Panc1 (cell line): ENCODE measurements at regions not wholly inside any gene's neighbourhood (a gene's known extent, or its start where the extent isn't known, plus 50 kb on each side); places are given as distances from the start of the nearest gene placed in this dataset.

ENCODE experiments used
- ATAC-seq: fragments of 200-7000 bp; cut with Tn5 transposase; 2 replicates; pipeline ENCODE4 v1.9.1; 2020; ENCODE audit warnings: mild to moderate bottlenecking, moderate library complexity
- BruUV-seq: library from RNA; stranded (reverse); fragments of 400-500 nt; replicated peaks from 2 replicates; lab custom pipeline; 2021; lab: Mats Ljungman, UMichigan
- CTCF ChIA-PET: fragments of 300-600 bp; sonication (Branson Sonifier 250); formaldehyde crosslinking; loops from one replicate; lab custom pipeline; 2022; ENCODE audit warnings: antibody characterized with exemption; lab: Charles Lee
- POLR2A ChIA-PET: fragments of 300-600 bp; sonication (Branson Sonifier 250); formaldehyde crosslinking; loops from one replicate; lab custom pipeline; 2022; ENCODE audit warnings: antibody characterized with exemption; lab: Charles Lee
- DNase-seq: peaks from one replicate; pipeline ENCODE4 v3.0.0-alpha.2; 2010; ENCODE audit warnings: low read depth, low spot score
- H3K27ac ChIP-seq: 2 replicates; pipeline ENCODE4 v1.5.1; 2011; ENCODE audit warnings: mild to moderate bottlenecking, low read length, inconsistent platforms
- H3K27me3 ChIP-seq: fragments of 200-500 bp; sonication (Bioruptor generic); 2 replicates; pipeline ENCODE4 v1.6.0; 2014; ENCODE audit warnings: low read length, inconsistent platforms; ENCODE audit not compliant: control insufficient read depth, insufficient read depth
- H3K36me3 ChIP-seq: fragments of 200-500 bp; sonication (Bioruptor generic); 2 replicates; pipeline ENCODE4 v1.5.1; 2014; ENCODE audit warnings: inconsistent platforms, mild to moderate bottlenecking, low read length, moderate library complexity; ENCODE audit not compliant: control insufficient read depth, insufficient read depth
- H3K4me1 ChIP-seq: 2 replicates; pipeline ENCODE4 v1.5.1; 2011; ENCODE audit warnings: inconsistent platforms, mild to moderate bottlenecking, low read length, moderate library complexity; ENCODE audit not compliant: control insufficient read depth, insufficient read depth
- H3K4me3 ChIP-seq, 2 experiments: 2 replicates each; pipeline ENCODE4 v1.5.1; 2011 to 2012; ENCODE audit warnings: low read depth in 2 of 2, low read length in 2 of 2, mild to moderate bottlenecking in 2 of 2, inconsistent platforms in 1 of 2, moderate library complexity in 1 of 2
- H3K9me3 ChIP-seq: fragments of 200-500 bp; sonication (Bioruptor generic); 2 replicates; pipeline ENCODE4 v1.5.1; 2014; ENCODE audit warnings: low read depth, mild to moderate bottlenecking, inconsistent platforms, low read length, moderate library complexity; ENCODE audit not compliant: control insufficient read depth, insufficient read depth
- POLR2AphosphoS5 ChIP-seq: IDR thresholded peaks from 2 replicates; pipeline ENCODE4 v1.6.1; 2012; ENCODE audit warnings: mild to moderate bottlenecking, low read depth, low read length, moderate library complexity
- REST ChIP-seq, 2 experiments: IDR thresholded peaks; 2 replicates each; pipeline ENCODE4 v1.6.1; 2011 to 2012; ENCODE audit warnings: low read depth in 2 of 2, control low read depth in 1 of 2, low read length in 1 of 2, mild to moderate bottlenecking in 1 of 2, moderate library complexity in 1 of 2; ENCODE audit not compliant: insufficient read depth in 1 of 2
- SIN3A ChIP-seq: IDR thresholded peaks from 2 replicates; pipeline ENCODE4 v1.6.1; 2012; ENCODE audit warnings: low read depth, mild to moderate bottlenecking, low read length, moderate library complexity, borderline replicate concordance; ENCODE audit not compliant: insufficient read depth
- TCF7L2 ChIP-seq: IDR thresholded peaks from 2 replicates; pipeline ENCODE4 v1.6.1; 2011; ENCODE audit warnings: mild to moderate bottlenecking, low read depth, low read length, inconsistent platforms
- in situ Hi-C: cut with HindIII; loops from 2 replicates; pipeline ENCODE4 v1.10.0; 2016; ENCODE audit warnings: low sequenced_read_pairs, low pct_unique_long_range_greater_than_20kb
- intact Hi-C: fragments of 100-400 bp; cut with micrococcal nuclease; formaldehyde crosslinking; loops from one replicate; pipeline ENCODE4 v1.10.0; 2022; ENCODE audit not compliant: unreplicated experiment
- TF ChIP-seq, protein P1 (sequence below): fragments of 450-650 bp; IDR thresholded peaks from 2 replicates; pipeline ENCODE4 v1.5.1; 2017; ENCODE audit warnings: mild to moderate bottlenecking

DNA sequence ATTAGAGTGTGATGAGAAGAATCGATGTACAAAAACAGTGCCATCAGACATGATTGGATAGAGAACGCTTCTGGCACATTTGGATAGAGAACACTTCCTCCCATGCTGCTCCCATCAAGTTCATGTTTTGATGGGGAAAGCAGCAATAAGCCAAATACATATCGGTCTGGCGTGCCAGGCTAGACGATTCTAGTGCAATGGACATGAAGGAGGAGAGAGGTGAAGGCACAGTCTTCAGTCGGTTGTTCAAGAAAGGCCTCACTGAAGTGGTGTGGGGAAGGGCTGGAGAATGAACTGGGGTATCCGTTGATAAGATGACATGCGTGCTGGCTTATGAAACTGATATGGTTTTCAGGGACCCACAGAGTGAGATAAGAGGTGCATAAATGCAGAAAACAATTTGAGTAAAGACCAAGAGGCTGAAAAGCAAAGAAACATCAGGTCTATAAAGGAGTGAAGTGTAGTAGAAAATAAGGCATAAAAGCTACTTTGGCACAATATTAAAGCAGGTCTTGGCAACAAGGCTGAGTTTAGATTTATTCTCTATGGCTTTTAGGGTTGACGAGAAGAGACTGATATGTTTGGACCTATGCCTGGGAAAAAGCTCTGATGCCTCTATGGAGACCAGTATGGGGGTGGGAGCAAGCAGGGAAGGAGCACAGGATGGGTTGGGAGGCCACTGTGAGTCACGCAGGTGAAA lies 117.6 kb upstream of the PIEZO2 start:
- ChIA-PET POLR2A (no interaction called here), CTCF (no interaction called here)
- Histone ChIP-seq H3K4me1 (no peaks in the 10 kb centered on the region), H3K36me3 (no peaks in the 10 kb centered on the region), H3K27me3 (no peaks in the 10 kb centered on the region), H3K9me3 (no peaks in the 10 kb centered on the region), H3K4me3 (no peak overlapping the region), H3K27ac (no peak overlapping the region)
- BruUV-seq: no TSS peak
- ATAC-seq (no peak), DNase-seq (no peak)
- TF ChIP-seq REST (IDR thresholded peaks at IDR 0.05; ENCODE audit: insufficient read depth in 1 of 2, low read depth in 2 of 2, low read length in 1 of 2) (no peak), TCF7L2 (no peak), POLR2AphosphoS5 (no peak), SIN3A (no peak)
- TF ChIP-seq, protein P1, sequence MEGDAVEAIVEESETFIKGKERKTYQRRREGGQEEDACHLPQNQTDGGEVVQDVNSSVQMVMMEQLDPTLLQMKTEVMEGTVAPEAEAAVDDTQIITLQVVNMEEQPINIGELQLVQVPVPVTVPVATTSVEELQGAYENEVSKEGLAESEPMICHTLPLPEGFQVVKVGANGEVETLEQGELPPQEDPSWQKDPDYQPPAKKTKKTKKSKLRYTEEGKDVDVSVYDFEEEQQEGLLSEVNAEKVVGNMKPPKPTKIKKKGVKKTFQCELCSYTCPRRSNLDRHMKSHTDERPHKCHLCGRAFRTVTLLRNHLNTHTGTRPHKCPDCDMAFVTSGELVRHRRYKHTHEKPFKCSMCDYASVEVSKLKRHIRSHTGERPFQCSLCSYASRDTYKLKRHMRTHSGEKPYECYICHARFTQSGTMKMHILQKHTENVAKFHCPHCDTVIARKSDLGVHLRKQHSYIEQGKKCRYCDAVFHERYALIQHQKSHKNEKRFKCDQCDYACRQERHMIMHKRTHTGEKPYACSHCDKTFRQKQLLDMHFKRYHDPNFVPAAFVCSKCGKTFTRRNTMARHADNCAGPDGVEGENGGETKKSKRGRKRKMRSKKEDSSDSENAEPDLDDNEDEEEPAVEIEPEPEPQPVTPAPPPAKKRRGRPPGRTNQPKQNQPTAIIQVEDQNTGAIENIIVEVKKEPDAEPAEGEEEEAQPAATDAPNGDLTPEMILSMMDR: no peak
- in situ Hi-C loops: no loop called here
- intact Hi-C loops: no loop called here

DNA sequence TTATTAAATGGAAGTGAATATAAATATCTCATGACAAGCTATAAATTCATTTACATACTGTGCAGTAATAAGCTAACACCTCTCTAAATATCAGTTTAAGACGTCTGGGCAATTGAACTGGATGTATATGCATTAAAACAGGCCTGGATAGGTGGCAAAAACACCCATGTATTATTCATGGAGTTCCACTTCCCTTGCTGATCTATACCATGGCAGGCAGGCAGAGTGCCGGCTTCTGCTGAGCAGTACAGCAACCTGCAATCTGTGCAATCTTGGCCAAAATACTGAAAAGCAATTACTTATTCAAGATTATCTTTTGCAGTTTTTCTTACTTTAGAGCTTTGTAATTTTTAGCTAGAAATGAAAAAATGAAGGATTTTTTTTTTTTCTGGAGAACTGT lies 112.1 kb upstream of the PIEZO2 start:
- no peaks in the 10 kb centered on the region for H3K27me3 ChIP-seq
- ATAC-seq (no peak), DNase-seq (no peak)
- no peaks in the 10 kb centered on the region for H3K36me3 ChIP-seq
- no peak overlapping the region for H3K4me3 ChIP-seq
- TF ChIP-seq TCF7L2: no peak
- H3K9me3 ChIP-seq: no peaks in the 10 kb centered on the region
- H3K27ac ChIP-seq: no peak overlapping the region
- ChIA-PET CTCF (no interaction called here), POLR2A (no interaction called here)
- no TSS peak for BruUV-seq
- intact Hi-C loops (no loop called here), in situ Hi-C loops (no loop called here)
- no peaks in the 10 kb centered on the region for H3K4me1 ChIP-seq

- CTCF ChIA-PET: no interaction called here
- POLR2A ChIA-PET: no interaction called here
- intact Hi-C loops (no loop called here), in situ Hi-C loops (no loop called here)
- BruUV-seq: no TSS peak
- no peak for TF ChIP-seq POLR2AphosphoS5
- no peak for TF ChIP-seq TCF7L2
- no peak for TF ChIP-seq REST (IDR thresholded peaks at IDR 0.05; ENCODE audit: insufficient read depth in 1 of 2, low read depth in 2 of 2, low read length in 1 of 2)
- TF ChIP-seq, protein P1: no peak
- no peak for TF ChIP-seq SIN3A
- H3K4me3 ChIP-seq: no peak overlapping the region
- no peaks in the 10 kb centered on the region for H3K36me3 ChIP-seq
- H3K27ac ChIP-seq: no peak overlapping the region
- no peaks in the 10 kb centered on the region for H3K27me3 ChIP-seq
- H3K4me1 ChIP-seq: no peaks in the 10 kb centered on the region
- H3K9me3 ChIP-seq: no peaks in the 10 kb centered on the region
- ATAC-seq: no peak
- DNase-seq: no peak
These were observed 111.6 kb upstream of the PIEZO2 start for GRCh38 chr18:11260961-11261461.
